Astrocyte of the cerebellum (primary cell): ENCODE measurements at regions not wholly inside any gene's neighbourhood (a gene's known extent, or its start where the extent isn't known, plus 50 kb on each side); places are given as distances from the start of the nearest gene placed in this dataset.
"Not testable (repeated sequence)": the region's sequence is repeated elsewhere in the genome, so short reads cannot be mapped to it uniquely, and the experiment has no call there.

ENCODE experiments used
- DNase-seq: peaks from one replicate; pipeline ENCODE4 v3.0.0-alpha.2; 2011; ENCODE audit warnings: low read depth
- H3K4me3 ChIP-seq: 2 replicates; pipeline ENCODE4 v1.5.1; 2011; ENCODE audit warnings: mild to moderate bottlenecking, low read depth, low read length, moderate library complexity
- CTCF ChIP-seq: IDR thresholded peaks from 2 replicates; pipeline ENCODE4 v1.5.1; 2012; ENCODE audit warnings: low read length, low read depth, moderate library complexity, mild to moderate bottlenecking; ENCODE audit errors: missing control alignments
- in situ Hi-C: cut with HindIII; loops from 2 replicates; pipeline ENCODE4 v1.10.0; 2017; ENCODE audit warnings: low sequenced_read_pairs

DNA sequence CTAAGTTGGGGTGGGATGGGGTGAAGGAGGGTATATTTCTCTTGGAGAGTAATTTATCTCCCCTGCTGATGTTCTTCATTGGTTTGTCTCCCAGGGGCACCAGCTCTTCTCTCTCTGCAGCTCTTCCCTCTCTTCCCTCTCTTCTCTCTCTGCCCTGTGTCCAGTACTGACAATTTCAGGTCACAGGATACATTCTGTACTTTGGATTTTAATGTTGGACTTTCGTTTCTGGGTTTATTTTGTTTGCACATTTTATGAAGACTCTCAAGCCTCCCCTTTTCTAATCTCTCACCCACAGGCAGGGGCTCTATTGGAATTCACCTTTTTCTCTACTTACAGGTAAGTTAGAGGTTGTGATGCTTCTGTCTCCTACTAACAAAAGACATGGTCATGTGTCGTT lies 165.5 kb downstream of the CPEB2 start:
- TF ChIP-seq CTCF: no peak
- DNase-seq: no peak
- in situ Hi-C loops: loop anchor here (25.0 kb wide), 1 partner anchor 1505 kb away; no protein-coding TSS in a partner anchor
- H3K4me3 ChIP-seq: no peak overlapping the region

DNA sequence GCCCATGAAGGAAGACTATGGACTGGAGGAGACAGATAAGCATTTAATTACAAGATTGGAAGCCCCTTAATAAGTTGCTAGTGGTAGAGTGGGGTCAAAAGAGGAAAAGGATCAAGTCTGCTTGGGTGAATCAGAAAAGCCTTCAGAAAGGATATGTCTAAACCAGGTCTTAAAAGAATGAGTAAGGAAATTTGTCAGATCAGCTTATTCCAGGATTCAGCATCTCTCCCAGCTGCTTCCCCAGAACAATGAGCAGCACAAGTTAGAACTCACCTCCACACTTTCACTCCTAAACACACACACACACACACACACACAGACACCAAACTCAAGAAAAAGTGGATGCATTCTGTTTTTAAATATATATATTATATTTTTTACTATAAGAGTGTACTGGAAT lies 166.5 kb downstream of the CPEB2 start:
- H3K4me3 ChIP-seq: no peak overlapping the region
- no peak for TF ChIP-seq CTCF
- DNase-seq: no peak
- in situ Hi-C loops: loop anchor here (25.0 kb wide), 1 partner anchor 1506 kb away; no protein-coding TSS in a partner anchor

DNA sequence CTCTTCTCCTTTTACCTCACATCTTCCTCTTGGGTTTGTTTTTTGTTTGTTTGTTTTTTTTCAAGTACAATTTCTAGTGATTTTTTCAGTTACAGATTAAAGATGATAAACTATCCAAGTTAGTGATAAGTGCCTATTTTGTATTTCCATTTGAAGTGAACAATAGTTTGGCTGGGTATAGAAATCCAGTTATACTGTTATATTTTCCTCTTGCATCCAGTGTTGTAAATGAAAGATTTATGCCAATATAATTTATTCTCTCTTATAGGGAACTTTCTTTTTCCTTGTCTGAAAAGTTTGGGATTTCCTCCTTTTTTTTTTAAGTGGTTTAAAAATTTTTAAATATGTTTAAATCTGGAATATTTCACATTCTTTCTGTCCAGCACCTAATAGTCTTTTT lies 169.4 kb downstream of the CPEB2 start:
- in situ Hi-C loops: loop anchor here (25.0 kb wide), 1 partner anchor 1509 kb away; no protein-coding TSS in a partner anchor
- no peak overlapping the region for H3K4me3 ChIP-seq
- no peak for DNase-seq
- no peak for TF ChIP-seq CTCF

DNA sequence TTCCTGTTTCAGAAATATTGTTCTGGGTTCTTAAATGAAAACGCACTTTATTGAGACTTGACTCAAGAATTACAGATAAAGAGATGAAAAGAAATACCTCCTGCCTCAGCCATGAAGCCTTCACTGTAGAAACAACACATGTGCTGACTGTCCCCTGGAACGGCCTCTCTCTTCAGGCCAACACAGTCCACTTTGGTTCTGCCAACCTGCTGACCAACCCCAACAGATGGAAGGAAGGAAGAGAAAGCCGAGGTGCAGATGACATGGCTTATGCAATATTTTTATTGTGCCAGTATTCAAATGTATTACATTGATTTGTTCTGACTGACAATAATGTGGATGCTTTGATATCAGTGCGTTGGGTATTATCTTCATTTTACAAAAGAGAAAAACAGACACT lies 171.0 kb downstream of the CPEB2 start:
- no peak for TF ChIP-seq CTCF
- in situ Hi-C loops: loop anchor here (25.0 kb wide), 1 partner anchor 1511 kb away; no protein-coding TSS in a partner anchor
- no peak overlapping the region for H3K4me3 ChIP-seq
- DNase-seq: no peak

- DNase-seq, H3K4me3 ChIP-seq: not testable (repeated sequence)
- in situ Hi-C loops: loop anchor here (25.0 kb wide), 1 partner anchor 1512 kb away; no protein-coding TSS in a partner anchor
Measured at GRCh38 chr4:15174168-15174567, 171.9 kb downstream of the CPEB2 start.

GRCh38 chr4:15179842-15180241 lies 177.6 kb downstream of the CPEB2 start:
- DNase-seq, in situ Hi-C loops: not testable (repeated sequence)

GRCh38 chr4:15182600-15183220 lies 180.4 kb downstream of the CPEB2 start:
- DNase-seq: no peak
- in situ Hi-C loops: no loop called here
- H3K4me3 ChIP-seq: no peak overlapping the region
- TF ChIP-seq CTCF: no peak

More at GRCh38 chr4:15179842-15180241, 177.6 kb downstream of the CPEB2 start:
- H3K4me3 ChIP-seq: not testable (repeated sequence)
